HS-5 (cell line): ENCODE measurements at regions not wholly inside any gene's neighbourhood (a gene's known extent, or its start where the extent isn't known, plus 50 kb on each side); places are given as distances from the start of the nearest gene placed in this dataset.
"Not testable (repeated sequence)": the region's sequence is repeated elsewhere in the genome, so short reads cannot be mapped to it uniquely, and the experiment has no call there.

Experiments
- DNase-seq: peaks from one replicate; pipeline ENCODE4 v3.0.0-alpha.2; 2012; ENCODE audit warnings: low read depth

- no peak for DNase-seq
Observed at GRCh38 chr11:122604621-122605020, 50.9 kb upstream of the UBASH3B start.

- DNase-seq = peak; percentile 53
Observed at GRCh38 chr11:122601141-122602125, 54.1 kb upstream of the UBASH3B start.

GRCh38 chr11:122600290-122600689 lies 55.2 kb upstream of the UBASH3B start:
- no peak for DNase-seq

DNA sequence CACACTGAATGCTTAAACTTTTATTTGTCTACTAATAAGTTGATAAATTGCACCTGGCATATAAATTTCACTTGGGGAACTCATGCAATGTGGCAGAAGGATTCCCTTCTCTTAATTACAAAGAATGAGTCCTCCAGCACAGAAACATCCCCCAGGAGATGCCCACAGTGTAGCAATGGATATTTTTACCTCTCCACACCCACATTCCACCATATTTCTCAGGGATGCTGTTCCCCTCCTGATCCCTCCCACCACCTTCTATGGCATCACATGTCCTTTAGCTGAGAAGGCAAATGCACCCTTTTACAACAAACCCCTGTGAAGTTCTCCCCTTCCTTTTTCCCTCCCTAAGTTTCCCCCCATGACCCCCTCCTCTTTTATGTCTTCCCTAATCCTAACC lies 56.1 kb upstream of the UBASH3B start:
- DNase-seq = no peak

GRCh38 chr11:122598971-122599370 lies 56.6 kb upstream of the UBASH3B start:
- DNase-seq = no peak

GRCh38 chr11:122597511-122597910 lies 58.0 kb upstream of the UBASH3B start:
- DNase-seq = no peak

GRCh38 chr11:122594986-122595645 lies 60.4 kb upstream of the UBASH3B start:
- peak; percentile 14 for DNase-seq

DNA sequence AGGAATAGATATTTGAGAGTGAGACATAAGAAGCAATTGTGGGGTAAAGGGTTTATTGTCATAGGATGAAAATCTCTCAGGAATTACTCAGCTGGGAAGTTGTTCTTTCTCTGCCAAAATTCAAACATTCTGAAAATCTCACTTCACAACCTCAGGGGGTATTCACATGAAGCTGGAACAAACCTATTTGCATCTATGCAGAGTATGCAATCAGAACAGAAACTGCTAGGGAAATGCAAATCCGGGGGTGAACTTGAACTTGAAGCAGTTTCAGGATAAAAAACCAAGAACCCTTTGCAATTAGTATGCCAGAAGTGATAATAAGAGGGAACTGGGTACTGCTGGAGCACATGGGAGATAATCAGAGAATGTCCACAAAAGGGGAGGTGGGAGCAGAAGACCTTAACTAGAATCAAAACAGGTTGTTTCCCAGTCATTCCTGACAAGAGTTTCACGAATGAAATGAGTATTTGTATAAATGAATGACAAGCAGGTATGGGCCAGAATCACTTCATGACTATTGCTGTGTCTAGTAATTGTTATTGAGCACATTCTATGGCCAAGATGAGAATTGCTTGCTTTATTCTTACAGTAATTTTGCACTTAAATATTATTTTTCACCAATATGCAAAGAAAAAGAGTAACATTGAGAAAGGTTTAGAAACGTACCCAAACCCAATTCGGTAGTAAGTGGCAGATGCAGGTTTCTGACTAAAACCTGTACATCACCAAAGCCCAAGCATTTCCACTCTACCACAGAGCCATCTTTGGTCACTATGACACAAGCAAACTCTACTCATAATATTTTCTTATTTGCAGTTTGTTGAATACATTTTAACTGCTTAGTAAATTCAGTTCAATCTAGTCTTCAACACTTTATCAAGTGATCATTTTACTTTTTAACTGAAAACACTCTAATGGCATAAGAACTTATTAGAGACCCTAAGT lies 61.8 kb upstream of the UBASH3B start:
- DNase-seq = no peak

- DNase-seq = no peak
Observed at GRCh38 chr11:122592641-122593040, 62.9 kb upstream of the UBASH3B start.

DNA sequence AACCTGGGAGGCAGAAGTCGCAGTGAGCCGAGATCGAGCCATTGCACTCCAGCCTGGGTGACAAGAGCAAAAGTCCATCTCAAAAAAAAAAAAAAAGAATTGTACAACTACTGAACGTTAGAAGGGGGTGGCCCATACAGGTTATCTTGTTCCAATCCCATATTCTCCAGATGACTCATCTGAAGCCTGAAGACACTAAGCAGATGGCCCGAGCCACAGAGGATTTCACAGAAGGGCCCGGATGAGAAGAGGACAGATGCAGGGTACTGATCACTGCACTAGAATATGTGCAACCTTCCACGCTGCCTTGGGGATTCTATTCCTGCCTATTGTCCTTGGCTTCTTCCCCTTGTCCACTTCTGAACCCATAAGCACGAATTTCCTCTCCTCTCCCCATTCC lies 70.9 kb upstream of the UBASH3B start:
- no peak for DNase-seq

DNA sequence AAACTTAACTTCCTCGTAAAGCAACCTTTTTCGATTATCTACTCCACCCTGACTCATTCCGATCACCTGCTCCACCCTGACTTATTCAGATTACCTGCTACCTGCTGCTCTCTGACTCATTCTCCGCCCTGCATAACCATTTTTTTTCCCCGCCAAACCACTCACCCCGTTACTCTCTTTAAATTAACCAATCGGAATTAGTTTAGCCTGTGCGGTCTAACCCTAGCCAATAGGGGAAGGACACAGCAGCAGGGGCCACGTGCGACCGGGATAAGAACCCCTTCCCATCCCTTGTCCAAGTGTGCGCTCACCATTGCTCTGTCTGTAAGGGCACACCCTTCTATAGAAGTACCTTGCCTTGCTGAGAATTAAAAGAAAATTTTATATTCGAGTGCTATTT lies 75.5 kb upstream of the UBASH3B start:
- DNase-seq = not testable (repeated sequence)

GRCh38 chr11:122578171-122578825 lies 77.2 kb upstream of the UBASH3B start:
- DNase-seq = no peak

- DNase-seq = no peak
Observed at GRCh38 chr11:122572592-122572991, 82.9 kb upstream of the UBASH3B start.

DNA sequence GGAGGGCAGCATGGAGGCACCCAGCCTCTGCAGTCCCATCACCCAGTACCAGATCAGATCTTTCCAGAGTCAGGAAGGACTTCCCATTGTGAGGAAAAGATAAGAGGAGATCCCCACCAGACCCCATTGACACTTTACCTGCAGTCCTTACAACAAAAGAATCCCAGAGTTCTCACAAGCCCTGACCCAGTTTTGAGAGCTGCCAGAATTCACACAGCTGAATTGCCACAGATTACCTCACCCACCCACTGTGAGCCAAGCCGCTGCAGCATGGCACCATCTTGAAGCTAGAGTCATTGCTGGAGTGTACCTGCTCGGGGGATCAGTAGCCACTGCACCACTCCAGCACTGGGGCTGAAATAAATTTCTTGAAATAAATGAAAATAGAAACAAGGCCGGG lies 91.8 kb upstream of the UBASH3B start:
- no peak for DNase-seq

GRCh38 chr11:122559734-122560382 lies 95.7 kb upstream of the UBASH3B start:
- no peak for DNase-seq

DNA sequence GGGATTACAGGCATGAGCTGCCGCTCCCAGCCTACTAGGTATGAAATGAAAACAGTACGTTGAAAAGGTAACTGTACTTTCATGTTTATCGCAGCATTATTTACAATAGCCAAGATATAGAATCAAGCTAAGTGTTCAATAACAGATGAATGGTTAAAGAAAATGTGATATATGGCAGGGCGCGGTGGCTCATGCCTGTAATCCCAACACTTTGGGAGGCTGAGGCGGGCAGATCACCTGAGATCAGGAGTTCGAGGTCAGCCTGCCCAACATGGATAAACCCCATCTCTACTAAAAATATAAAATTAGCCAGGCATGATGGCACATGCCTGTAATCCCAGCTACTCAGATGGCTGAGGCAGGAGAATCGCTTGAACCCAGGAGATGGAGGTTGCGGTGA lies 96.3 kb upstream of the UBASH3B start:
- DNase-seq = not testable (repeated sequence)

DNA sequence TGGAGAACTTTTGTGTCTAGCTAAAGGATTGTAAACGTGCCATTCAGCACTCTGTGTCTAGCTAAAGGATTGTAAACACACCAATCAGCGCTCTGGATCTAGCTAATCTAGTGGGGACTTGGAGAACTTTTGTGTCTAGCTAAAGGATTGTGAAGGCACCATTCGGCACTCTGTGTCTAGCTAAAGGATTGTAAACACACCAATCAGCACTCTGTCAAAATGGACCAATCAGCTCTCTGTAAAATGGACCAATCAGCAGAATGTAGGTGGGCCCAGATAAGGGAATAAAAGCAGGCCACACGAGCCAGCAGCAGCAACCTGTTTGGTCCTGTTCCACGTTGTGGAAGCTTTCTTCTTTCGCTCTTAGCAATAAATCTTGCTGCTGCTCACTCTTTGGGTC lies 98.4 kb upstream of the UBASH3B start:
- not testable (repeated sequence) for DNase-seq

- DNase-seq = no peak
Observed at GRCh38 chr11:122556605-122557004, 98.9 kb upstream of the UBASH3B start.

DNA sequence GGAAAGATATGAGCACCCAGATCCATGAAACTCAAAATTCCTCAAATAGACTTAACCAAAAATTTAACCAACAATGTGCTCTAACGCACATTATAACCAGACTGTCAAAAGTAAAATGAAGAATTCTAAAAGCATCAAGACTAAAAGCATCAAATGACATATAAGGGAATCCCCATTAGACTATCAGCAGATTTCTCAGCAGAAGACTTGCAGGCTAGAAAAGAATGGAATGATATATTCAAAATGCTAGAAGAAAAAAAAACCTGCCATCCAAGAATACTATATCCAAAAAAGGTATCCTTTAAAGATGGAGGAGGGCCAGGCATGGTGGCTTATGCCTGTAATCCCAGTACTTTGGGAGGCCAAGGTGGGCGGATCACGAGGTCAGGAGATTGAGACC lies 117.5 kb upstream of the UBASH3B start:
- DNase-seq = no peak

DNA sequence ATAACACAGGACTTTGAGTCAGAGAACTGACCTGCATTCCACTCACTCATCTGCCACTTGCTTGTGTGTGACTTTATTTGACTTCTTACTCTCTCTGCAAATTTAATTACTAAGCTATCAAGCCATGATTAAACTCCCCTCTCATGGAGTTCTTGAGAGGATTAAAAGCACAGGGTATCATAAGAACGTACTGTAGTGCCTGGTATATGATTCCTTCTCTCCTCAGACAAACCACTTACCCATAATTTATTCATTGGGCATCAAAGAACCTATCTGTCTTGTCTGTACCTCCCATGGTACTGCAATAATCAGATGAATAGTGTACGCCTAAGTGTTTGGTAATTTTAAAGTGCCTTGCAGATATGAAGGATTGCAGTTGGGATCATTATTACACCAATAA lies 130.6 kb upstream of the UBASH3B start:
- DNase-seq = no peak
